HCT116 (cell line): ENCODE measurements at regions not wholly inside any gene's neighbourhood (a gene's known extent, or its start where the extent isn't known, plus 50 kb on each side); places are given as distances from the start of the nearest gene placed in this dataset.

Experiments
- ATF3 ChIP-seq: IDR thresholded peaks from 2 replicates; pipeline ENCODE4 v1.6.1; 2012
- CEBPB ChIP-seq: IDR thresholded peaks from 2 replicates; pipeline ENCODE4 v1.6.1; 2012; ENCODE audit warnings: low read depth
- POLR2AphosphoS5 ChIP-seq: IDR thresholded peaks from 2 replicates; pipeline ENCODE4 v1.6.1; 2011; ENCODE audit warnings: mild to moderate bottlenecking, low read depth, low read length, moderate library complexity

- TF ChIP-seq ATF3 (no peak), POLR2AphosphoS5 (no peak), CEBPB (no peak)
Measured at GRCh38 chr12:130074661-130075406, 87.4 kb upstream of the FZD10 start.
